GM18951 (cell line): ENCODE measurements at regions not wholly inside any gene's neighbourhood (a gene's known extent, or its start where the extent isn't known, plus 50 kb on each side); places are given as distances from the start of the nearest gene placed in this dataset.

Experiments
- POLR2A ChIP-seq: IDR thresholded peaks from 4 replicates; pipeline ENCODE4 v1.6.1; 2011; ENCODE audit warnings: mild to moderate bottlenecking; ENCODE audit not compliant: insufficient read length, insufficient read depth; ENCODE audit errors: extremely low read depth
- in situ Hi-C: fragments of 300-500 bp; cut with MboI; formaldehyde crosslinking; loops from one replicate; pipeline ENCODE4 v1.12.0; 2022; ENCODE audit warnings: low sequenced_read_pairs, mixed read lengths, inconsistent platforms; ENCODE audit not compliant: unreplicated experiment

GRCh38 chr3:68004091-68004490, 349.7 kb upstream of the SUCLG2 start:
- in situ Hi-C loops = no loop called here
- TF ChIP-seq POLR2A = no peak

- in situ Hi-C loops = no loop called here
- TF ChIP-seq POLR2A = no peak
These were observed 343.9 kb upstream of the SUCLG2 start for GRCh38 chr3:67998281-67998680.

GRCh38 chr3:67995206-67995605, 340.8 kb upstream of the SUCLG2 start:
- in situ Hi-C loops = no loop called here
- no peak for TF ChIP-seq POLR2A

GRCh38 chr3:67986706-67987105, 332.3 kb upstream of the SUCLG2 start:
- no peak for TF ChIP-seq POLR2A

GRCh38 chr3:67983166-67983565, 328.8 kb upstream of the SUCLG2 start:
- in situ Hi-C loops = no loop called here

More at GRCh38 chr3:67986706-67987105, 332.3 kb upstream of the SUCLG2 start:
- in situ Hi-C loops = no loop called here

GRCh38 chr3:67981077-67981476, 326.7 kb upstream of the SUCLG2 start:
- in situ Hi-C loops = no loop called here

More at GRCh38 chr3:67983166-67983565, 328.8 kb upstream of the SUCLG2 start:
- TF ChIP-seq POLR2A = no peak

GRCh38 chr3:67979342-67979741, 324.9 kb upstream of the SUCLG2 start:
- in situ Hi-C loops = no loop called here
- TF ChIP-seq POLR2A = no peak

More at GRCh38 chr3:67981077-67981476, 326.7 kb upstream of the SUCLG2 start:
- TF ChIP-seq POLR2A = no peak

GRCh38 chr3:67977762-67978161, 323.4 kb upstream of the SUCLG2 start:
- in situ Hi-C loops = no loop called here
- no peak for TF ChIP-seq POLR2A

GRCh38 chr3:67976663-67977062, 322.3 kb upstream of the SUCLG2 start:
- in situ Hi-C loops = no loop called here
- no peak for TF ChIP-seq POLR2A

- in situ Hi-C loops = no loop called here
- TF ChIP-seq POLR2A = no peak
These were observed 310.2 kb upstream of the SUCLG2 start for GRCh38 chr3:67964596-67964995.

- TF ChIP-seq POLR2A = no peak
- in situ Hi-C loops = no loop called here
These were observed 302.9 kb upstream of the SUCLG2 start for GRCh38 chr3:67957268-67957667.

- in situ Hi-C loops = no loop called here
These were observed 293.5 kb upstream of the SUCLG2 start for GRCh38 chr3:67947808-67948508.

GRCh38 chr3:67946436-67946835, 292.0 kb upstream of the SUCLG2 start:
- no peak for TF ChIP-seq POLR2A
- in situ Hi-C loops = no loop called here

More at GRCh38 chr3:67947808-67948508, 293.5 kb upstream of the SUCLG2 start:
- no peak for TF ChIP-seq POLR2A

- TF ChIP-seq POLR2A = no peak
- in situ Hi-C loops = no loop called here
These were observed 289.1 kb upstream of the SUCLG2 start for GRCh38 chr3:67943546-67943945.
